GM13976 (cell line): ENCODE measurements at regions not wholly inside any gene's neighbourhood (a gene's known extent, or its start where the extent isn't known, plus 50 kb on each side); places are given as distances from the start of the nearest gene placed in this dataset.
"Not testable (repeated sequence)": the region's sequence is repeated elsewhere in the genome, so short reads cannot be mapped to it uniquely, and the experiment has no call there.

Experiments used
- DNase-seq: peaks from one replicate; pipeline ENCODE4 v3.0.0; 2012; ENCODE audit warnings: low spot score
- in situ Hi-C: fragments of 300-500 bp; cut with MboI; formaldehyde crosslinking; loops from one replicate; pipeline ENCODE4 v1.12.0; 2022; ENCODE audit warnings: low sequenced_read_pairs, mixed read lengths, inconsistent platforms; ENCODE audit not compliant: unreplicated experiment
- TF ChIP-seq, protein P1 (sequence below): IDR thresholded peaks from 2 replicates; pipeline ENCODE4 v1.5.1; 2012; ENCODE audit warnings: borderline replicate concordance, mild to moderate bottlenecking; ENCODE audit not compliant: insufficient read depth; ENCODE audit errors: extremely low read depth, missing control alignments, control extremely low read depth

DNA sequence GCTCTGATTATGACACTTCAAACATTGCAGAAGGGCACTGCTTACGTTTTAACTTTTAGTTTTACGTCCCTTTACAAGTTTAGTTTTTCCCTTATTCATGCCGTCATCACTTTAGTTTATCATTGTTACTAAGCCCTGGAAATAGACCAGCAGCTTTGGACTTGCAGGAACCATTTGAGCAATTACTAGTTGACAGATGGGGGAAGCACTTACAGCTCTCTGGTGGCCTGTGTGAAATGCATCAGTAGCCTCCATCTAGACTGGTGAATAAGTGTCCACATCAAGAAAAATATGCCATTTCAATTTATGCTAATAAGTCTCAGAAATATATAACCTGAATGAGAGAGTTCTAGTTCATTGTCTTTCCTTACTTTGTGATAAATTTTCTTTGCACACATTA is 194.9 kb upstream of the GRM3 start:
- in situ Hi-C loops = no loop called here
- TF ChIP-seq, protein P1, sequence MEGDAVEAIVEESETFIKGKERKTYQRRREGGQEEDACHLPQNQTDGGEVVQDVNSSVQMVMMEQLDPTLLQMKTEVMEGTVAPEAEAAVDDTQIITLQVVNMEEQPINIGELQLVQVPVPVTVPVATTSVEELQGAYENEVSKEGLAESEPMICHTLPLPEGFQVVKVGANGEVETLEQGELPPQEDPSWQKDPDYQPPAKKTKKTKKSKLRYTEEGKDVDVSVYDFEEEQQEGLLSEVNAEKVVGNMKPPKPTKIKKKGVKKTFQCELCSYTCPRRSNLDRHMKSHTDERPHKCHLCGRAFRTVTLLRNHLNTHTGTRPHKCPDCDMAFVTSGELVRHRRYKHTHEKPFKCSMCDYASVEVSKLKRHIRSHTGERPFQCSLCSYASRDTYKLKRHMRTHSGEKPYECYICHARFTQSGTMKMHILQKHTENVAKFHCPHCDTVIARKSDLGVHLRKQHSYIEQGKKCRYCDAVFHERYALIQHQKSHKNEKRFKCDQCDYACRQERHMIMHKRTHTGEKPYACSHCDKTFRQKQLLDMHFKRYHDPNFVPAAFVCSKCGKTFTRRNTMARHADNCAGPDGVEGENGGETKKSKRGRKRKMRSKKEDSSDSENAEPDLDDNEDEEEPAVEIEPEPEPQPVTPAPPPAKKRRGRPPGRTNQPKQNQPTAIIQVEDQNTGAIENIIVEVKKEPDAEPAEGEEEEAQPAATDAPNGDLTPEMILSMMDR = no peak
- no peak for DNase-seq

DNA sequence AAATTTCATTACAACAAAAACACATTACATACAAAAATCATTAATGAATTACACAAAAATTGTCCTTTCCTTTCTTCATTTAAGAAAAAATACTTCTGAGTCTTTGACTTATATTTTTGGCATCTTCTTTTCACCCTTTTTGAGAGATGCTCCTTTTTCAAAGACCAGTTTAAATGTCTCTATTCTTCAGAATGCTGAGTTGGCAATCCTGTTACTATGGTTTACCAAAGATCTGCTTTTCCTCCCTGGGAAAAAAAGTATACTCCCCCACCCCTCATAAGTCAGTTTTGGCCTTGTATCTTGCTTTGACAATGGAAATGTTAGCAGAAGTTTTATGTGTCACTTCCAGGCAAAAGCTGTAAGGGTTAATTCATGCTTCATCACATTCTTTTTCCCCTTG is 198.4 kb upstream of the GRM3 start:
- in situ Hi-C loops = no loop called here

DNA sequence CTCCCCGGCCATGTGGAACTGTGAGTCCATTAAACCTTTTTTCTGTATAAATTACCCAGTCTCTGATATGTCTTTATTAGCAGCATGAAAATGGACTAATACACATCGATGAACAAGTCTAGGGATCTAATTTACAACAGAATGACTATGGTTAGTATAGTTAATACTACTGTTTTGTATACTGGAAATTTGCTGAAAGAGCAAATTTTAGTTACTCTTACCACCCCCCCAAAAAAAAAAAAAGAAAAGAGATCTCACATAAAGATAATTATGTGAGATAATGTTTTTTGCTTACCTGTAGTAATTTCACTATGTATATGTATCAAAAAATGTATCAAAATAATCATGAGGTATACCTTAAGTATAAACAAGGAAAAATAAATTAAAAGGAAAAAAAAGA is 199.5 kb upstream of the GRM3 start:
- no peak for DNase-seq
- TF ChIP-seq, protein P1 = no peak
- in situ Hi-C loops = no loop called here

More for the DNA sequence above, 198.4 kb upstream of the GRM3 start:
- TF ChIP-seq, protein P1 = no peak
- DNase-seq = no peak

DNA sequence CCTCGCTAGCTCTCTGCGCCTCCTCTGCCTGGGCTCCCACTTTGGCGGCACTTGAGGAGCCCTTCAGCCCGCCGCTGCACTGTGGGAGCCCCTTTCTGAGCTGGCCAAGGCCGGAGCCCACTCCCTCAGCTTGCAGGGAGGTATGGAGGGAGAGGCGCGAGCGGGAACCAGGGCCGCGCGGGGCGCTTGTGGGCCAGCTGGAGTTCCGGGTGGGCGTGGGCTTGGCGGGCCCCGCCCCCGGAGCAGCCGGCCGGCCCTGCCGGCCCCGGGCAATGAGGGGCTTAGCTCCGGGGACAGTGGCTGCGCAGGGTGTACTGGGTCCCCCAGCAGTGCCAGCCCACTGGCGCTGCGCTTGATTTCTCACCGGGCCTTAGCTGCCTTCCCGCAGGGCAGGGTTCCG is 203.3 kb upstream of the GRM3 start:
- DNase-seq, in situ Hi-C loops: not testable (repeated sequence)

DNA sequence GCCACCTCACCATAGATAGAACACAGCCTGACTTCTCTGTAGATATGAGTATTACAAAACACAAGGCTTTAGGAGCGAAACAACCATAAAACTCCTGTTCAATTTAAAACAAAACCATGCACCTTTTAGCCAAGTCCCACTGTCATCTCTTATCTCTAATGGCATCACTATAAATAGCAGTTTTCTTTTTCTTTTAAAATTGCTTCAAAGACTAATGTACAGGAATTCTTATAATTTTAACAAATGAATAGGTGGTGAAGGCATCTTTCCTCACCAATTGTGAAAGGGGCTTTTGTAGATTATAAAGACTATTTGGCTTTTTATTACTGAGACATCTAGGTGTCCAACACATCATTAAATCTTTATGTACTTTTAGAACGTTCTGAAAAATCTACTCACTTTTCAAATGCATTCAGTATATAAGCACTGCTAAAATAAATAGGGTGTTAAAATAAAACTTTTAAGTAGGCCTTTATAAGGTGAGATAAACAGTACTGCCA is 205.7 kb upstream of the GRM3 start:
- no peak for DNase-seq
- TF ChIP-seq, protein P1 = no peak
- in situ Hi-C loops = no loop called here

DNA sequence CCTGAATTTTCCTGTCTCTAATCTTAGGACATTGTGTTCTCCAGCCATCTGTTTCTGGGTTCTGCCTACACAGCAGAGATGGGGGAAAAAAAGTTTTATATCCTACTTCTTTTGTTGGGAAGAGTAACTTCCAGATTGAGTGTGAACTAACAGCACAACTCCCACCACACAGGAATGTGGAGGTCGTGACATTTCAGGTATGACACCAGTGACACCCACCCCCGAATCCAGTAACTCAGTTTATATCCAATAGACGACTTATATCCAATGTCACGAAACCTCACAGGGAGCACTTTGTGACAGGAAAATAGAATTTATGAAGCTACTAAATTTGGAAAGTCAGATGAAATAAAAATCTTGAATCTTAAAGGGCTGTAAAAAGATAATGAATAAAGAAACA is 211.9 kb upstream of the GRM3 start:
- TF ChIP-seq, protein P1 = no peak
- no peak for DNase-seq
- in situ Hi-C loops = no loop called here

DNA sequence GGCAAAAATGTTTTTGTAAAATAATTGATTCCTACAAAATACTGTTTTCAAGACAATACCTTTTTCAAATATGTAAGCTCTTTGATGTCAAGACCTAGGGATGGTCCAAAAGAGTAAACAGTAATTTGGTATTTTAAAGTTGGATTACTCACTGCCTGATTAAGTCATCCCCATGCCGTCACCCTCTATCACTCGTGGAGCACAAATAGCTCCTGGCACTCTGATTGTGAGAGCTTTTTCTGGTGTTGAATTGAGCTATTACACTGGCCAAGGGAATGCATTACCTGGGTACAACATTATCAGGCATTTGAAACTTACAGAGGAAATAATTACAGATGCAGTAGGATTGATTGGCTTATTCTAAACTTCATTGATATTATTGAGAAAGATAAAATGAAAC is 231.9 kb upstream of the GRM3 start:
- no peak for DNase-seq

More for the DNA sequence above, 231.9 kb upstream of the GRM3 start:
- in situ Hi-C loops = no loop called here
- TF ChIP-seq, protein P1 = no peak
